GM21423 (cell line): ENCODE measurements at regions not wholly inside any gene's neighbourhood (a gene's known extent, or its start where the extent isn't known, plus 50 kb on each side); places are given as distances from the start of the nearest gene placed in this dataset.
"Not testable (repeated sequence)": the region's sequence is repeated elsewhere in the genome, so short reads cannot be mapped to it uniquely, and the experiment has no call there.

Source experiments
- ATAC-seq: cut with Tn5 transposase; IDR thresholded peaks from one replicate; pipeline ENCODE4 v1.9.1; 2021; ENCODE audit warnings: mild to moderate bottlenecking, moderate library complexity; ENCODE audit not compliant: unreplicated experiment

- no peak for ATAC-seq
Observed at GRCh38 chr10:65670087-65670486, 1255.7 kb upstream of the LRRTM3 start.

GRCh38 chr10:65670596-65670995 is 1255.2 kb upstream of the LRRTM3 start:
- not testable (repeated sequence) for ATAC-seq

- ATAC-seq: no peak
Observed at GRCh38 chr10:65675236-65675635, 1250.6 kb upstream of the LRRTM3 start.

GRCh38 chr10:65684896-65685295 is 1240.9 kb upstream of the LRRTM3 start:
- no peak for ATAC-seq

GRCh38 chr10:65701168-65701776 is 1224.6 kb upstream of the LRRTM3 start:
- no peak for ATAC-seq

- ATAC-seq: no peak
Observed at GRCh38 chr10:65708057-65708456, 1217.8 kb upstream of the LRRTM3 start.

GRCh38 chr10:65710306-65710705 is 1215.5 kb upstream of the LRRTM3 start:
- no peak for ATAC-seq

- ATAC-seq: no peak
Observed at GRCh38 chr10:65719790-65720189, 1206.0 kb upstream of the LRRTM3 start.

- ATAC-seq: no peak
Observed at GRCh38 chr10:65720901-65721300, 1204.9 kb upstream of the LRRTM3 start.

- ATAC-seq: no peak
Observed at GRCh38 chr10:65723525-65723924, 1202.3 kb upstream of the LRRTM3 start.

- no peak for ATAC-seq
Observed at GRCh38 chr10:65735382-65735781, 1190.5 kb upstream of the LRRTM3 start.

- no peak for ATAC-seq
Observed at GRCh38 chr10:65742906-65743305, 1182.9 kb upstream of the LRRTM3 start.

GRCh38 chr10:65751218-65751617 is 1174.6 kb upstream of the LRRTM3 start:
- ATAC-seq: no peak

GRCh38 chr10:65751896-65752295 is 1173.9 kb upstream of the LRRTM3 start:
- ATAC-seq: no peak

- no peak for ATAC-seq
Observed at GRCh38 chr10:65753532-65753931, 1172.3 kb upstream of the LRRTM3 start.

- no peak for ATAC-seq
Observed at GRCh38 chr10:65754112-65754511, 1171.7 kb upstream of the LRRTM3 start.

GRCh38 chr10:65762311-65762710 is 1163.5 kb upstream of the LRRTM3 start:
- no peak for ATAC-seq

GRCh38 chr10:65765006-65765541 is 1160.8 kb upstream of the LRRTM3 start:
- no peak for ATAC-seq

- no peak for ATAC-seq
Observed at GRCh38 chr10:65769828-65770227, 1156.0 kb upstream of the LRRTM3 start.

GRCh38 chr10:65778753-65779152 is 1147.1 kb upstream of the LRRTM3 start:
- ATAC-seq: no peak

- ATAC-seq: no peak
Observed at GRCh38 chr10:65779985-65780384, 1145.9 kb upstream of the LRRTM3 start.

GRCh38 chr10:65786279-65786678 is 1139.6 kb upstream of the LRRTM3 start:
- no peak for ATAC-seq

- no peak for ATAC-seq
Observed at GRCh38 chr10:65787571-65787970, 1138.3 kb upstream of the LRRTM3 start.
